Neutrophil (primary cell): ENCODE measurements at regions not wholly inside any gene's neighbourhood (a gene's known extent, or its start where the extent isn't known, plus 50 kb on each side); places are given as distances from the start of the nearest gene placed in this dataset.
"Not testable (repeated sequence)": the region's sequence is repeated elsewhere in the genome, so short reads cannot be mapped to it uniquely, and the experiment has no call there.

Experiments used
- H3K27ac ChIP-seq: fragments of 200-600 bp; sonication (generic); 2 replicates; pipeline ENCODE4 v1.5.1; 2016; ENCODE audit warnings: mild to moderate bottlenecking, moderate library complexity
- H3K27me3 ChIP-seq: fragments of 200-600 bp; sonication (generic); 2 replicates; pipeline ENCODE4 v1.6.0; 2016; ENCODE audit warnings: mild to moderate bottlenecking
- H3K36me3 ChIP-seq: fragments of 200-600 bp; sonication (generic); 2 replicates; pipeline ENCODE4 v1.5.1; 2017
- H3K4me1 ChIP-seq, 2 experiments: fragments of 200-600 bp in 1 of 2; sonication (generic) in 1 of 2; 1 replicate in 1 of 2; 2 replicates in 1 of 2; pipeline versions ENCODE4 v1.5.1 to v1.6.1; 2013 to 2016; ENCODE audit warnings: low read depth in 1 of 2, low read length in 1 of 2, mild to moderate bottlenecking in 1 of 2, moderate library complexity in 1 of 2; ENCODE audit not compliant: control insufficient read depth in 1 of 2, insufficient read depth in 1 of 2
- H3K4me3 ChIP-seq, 2 experiments: fragments of 200-600 bp in 1 of 2; sonication (generic) in 1 of 2; 1 replicate in 1 of 2; 2 replicates in 1 of 2; pipeline ENCODE4 v1.5.1; 2013 to 2016; ENCODE audit warnings: low read depth in 1 of 2, low read length in 1 of 2, mild to moderate bottlenecking in 1 of 2, moderate library complexity in 1 of 2
- H3K9me3 ChIP-seq: fragments of 200-600 bp; sonication (generic); 2 replicates; pipeline ENCODE4 v1.5.1; 2016
- TF ChIP-seq, protein P1 (sequence below): fragments of 200-600 bp; sonication (generic); IDR thresholded peaks from 2 replicates; pipeline ENCODE4 v1.5.1; 2016; ENCODE audit warnings: antibody characterized with exemption

GRCh38 chr14:48614003-48614402 lies 938.6 kb upstream of the MDGA2 start:
- no peak overlapping the region for H3K27ac ChIP-seq
- H3K9me3 ChIP-seq = no peaks in the 10 kb centered on the region
- no peak overlapping the region for H3K4me3 ChIP-seq

GRCh38 chr14:48606960-48607359 lies 931.6 kb upstream of the MDGA2 start:
- H3K27ac ChIP-seq, H3K27me3 ChIP-seq, H3K36me3 ChIP-seq, H3K4me3 ChIP-seq, H3K9me3 ChIP-seq, H3K4me1 ChIP-seq: not testable (repeated sequence)

More at GRCh38 chr14:48614003-48614402, 938.6 kb upstream of the MDGA2 start:
- Histone ChIP-seq H3K4me1 (no peaks in the 10 kb centered on the region), H3K27me3 (no peaks in the 10 kb centered on the region), H3K36me3 (no peaks in the 10 kb centered on the region)
- TF ChIP-seq, protein P1, sequence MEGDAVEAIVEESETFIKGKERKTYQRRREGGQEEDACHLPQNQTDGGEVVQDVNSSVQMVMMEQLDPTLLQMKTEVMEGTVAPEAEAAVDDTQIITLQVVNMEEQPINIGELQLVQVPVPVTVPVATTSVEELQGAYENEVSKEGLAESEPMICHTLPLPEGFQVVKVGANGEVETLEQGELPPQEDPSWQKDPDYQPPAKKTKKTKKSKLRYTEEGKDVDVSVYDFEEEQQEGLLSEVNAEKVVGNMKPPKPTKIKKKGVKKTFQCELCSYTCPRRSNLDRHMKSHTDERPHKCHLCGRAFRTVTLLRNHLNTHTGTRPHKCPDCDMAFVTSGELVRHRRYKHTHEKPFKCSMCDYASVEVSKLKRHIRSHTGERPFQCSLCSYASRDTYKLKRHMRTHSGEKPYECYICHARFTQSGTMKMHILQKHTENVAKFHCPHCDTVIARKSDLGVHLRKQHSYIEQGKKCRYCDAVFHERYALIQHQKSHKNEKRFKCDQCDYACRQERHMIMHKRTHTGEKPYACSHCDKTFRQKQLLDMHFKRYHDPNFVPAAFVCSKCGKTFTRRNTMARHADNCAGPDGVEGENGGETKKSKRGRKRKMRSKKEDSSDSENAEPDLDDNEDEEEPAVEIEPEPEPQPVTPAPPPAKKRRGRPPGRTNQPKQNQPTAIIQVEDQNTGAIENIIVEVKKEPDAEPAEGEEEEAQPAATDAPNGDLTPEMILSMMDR = no peak

DNA sequence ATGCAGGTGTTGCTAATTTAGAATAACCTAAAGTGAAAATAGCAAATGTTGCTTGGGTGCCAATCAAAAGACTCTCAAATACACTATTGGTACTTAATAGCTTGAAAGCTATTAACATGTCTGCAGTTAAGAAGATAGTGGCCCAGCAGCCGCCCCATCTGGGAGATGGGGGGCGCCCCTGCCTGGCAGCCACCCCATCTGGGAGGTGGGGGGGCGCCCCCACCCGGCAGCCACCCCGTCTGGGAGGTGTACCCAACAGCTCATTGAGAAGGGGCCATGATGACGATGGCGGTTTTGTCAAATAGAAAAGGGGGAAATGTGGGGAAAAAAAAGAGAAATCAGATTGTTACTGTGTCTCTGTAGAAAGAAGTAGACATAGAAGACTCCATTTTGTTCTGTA lies 923.1 kb upstream of the MDGA2 start:
- no peaks in the 10 kb centered on the region for H3K36me3 ChIP-seq
- TF ChIP-seq, protein P1 = no peak
- no peaks in the 10 kb centered on the region for H3K27me3 ChIP-seq
- H3K27ac ChIP-seq = no peak overlapping the region
- no peaks in the 10 kb centered on the region for H3K4me1 ChIP-seq
- no peak overlapping the region for H3K4me3 ChIP-seq
- no peaks in the 10 kb centered on the region for H3K9me3 ChIP-seq

- Histone ChIP-seq H3K36me3 (no peaks in the 10 kb centered on the region), H3K4me3 (no peak overlapping the region), H3K9me3 (no peaks in the 10 kb centered on the region), H3K27me3 (no peaks in the 10 kb centered on the region), H3K4me1 (no peaks in the 10 kb centered on the region), H3K27ac (no peak overlapping the region)
- TF ChIP-seq, protein P1 = no peak
Observed at GRCh38 chr14:48586099-48586498, 910.7 kb upstream of the MDGA2 start.

GRCh38 chr14:48584031-48584430 lies 908.6 kb upstream of the MDGA2 start:
- Histone ChIP-seq H3K36me3 (no peaks in the 10 kb centered on the region), H3K4me3 (no peak overlapping the region), H3K27ac (no peak overlapping the region), H3K27me3 (no peaks in the 10 kb centered on the region), H3K9me3 (no peaks in the 10 kb centered on the region), H3K4me1 (no peaks in the 10 kb centered on the region)
- TF ChIP-seq, protein P1 = no peak

GRCh38 chr14:48582938-48583337 lies 907.5 kb upstream of the MDGA2 start:
- H3K36me3 ChIP-seq = no peaks in the 10 kb centered on the region

More at GRCh38 chr14:48582938-48583337, 907.5 kb upstream of the MDGA2 start:
- TF ChIP-seq, protein P1 = no peak
- Histone ChIP-seq H3K27ac (no peak overlapping the region), H3K9me3 (no peaks in the 10 kb centered on the region), H3K4me1 (no peaks in the 10 kb centered on the region), H3K27me3 (no peaks in the 10 kb centered on the region), H3K4me3 (no peak overlapping the region)
